Activated CD4-positive, alpha-beta memory T cell treated with anti-CD3 and anti-CD28 coated beads for 36 hours (primary cell): ENCODE measurements at regions not wholly inside any gene's neighbourhood (a gene's known extent, or its start where the extent isn't known, plus 50 kb on each side); places are given as distances from the start of the nearest gene placed in this dataset.

ENCODE experiments used
- CTCF ChIA-PET: fragments of 350-600 bp; sonication (Branson Sonifier 250); formaldehyde crosslinking; loops from one replicate; lab custom pipeline; 2021; ENCODE audit warnings: antibody characterized with exemption, inconsistent platforms; lab: Charles Lee
- POLR2A ChIA-PET: fragments of 350-600 bp; sonication (Branson Sonifier 250); formaldehyde crosslinking; loops from one replicate; lab custom pipeline; 2021; ENCODE audit warnings: antibody characterized with exemption; lab: Charles Lee
- DNase-seq: peaks from one replicate; pipeline ENCODE4 v3.0.0-alpha.2; 2020
- H3K27ac Mint-ChIP-seq: one replicate; pipeline ENCODE4 v1.8.0; 2021; ENCODE audit warnings: mixed read lengths
- H3K27me3 Mint-ChIP-seq: one replicate; pipeline ENCODE4 v1.8.0; 2021; ENCODE audit warnings: mixed read lengths
- H3K36me3 Mint-ChIP-seq: one replicate; pipeline ENCODE4 v1.8.0; 2021; ENCODE audit warnings: mixed read lengths
- H3K4me1 Mint-ChIP-seq: one replicate; pipeline ENCODE4 v1.8.0; 2021; ENCODE audit warnings: low read depth, mixed read lengths
- H3K4me3 Mint-ChIP-seq: one replicate; pipeline ENCODE4 v1.8.0; 2021; ENCODE audit warnings: mild to moderate bottlenecking, mixed read lengths
- H3K9me3 Mint-ChIP-seq: one replicate; pipeline ENCODE4 v1.8.0; 2021; ENCODE audit warnings: mixed read lengths
- intact Hi-C: fragments of 100-400 bp; cut with micrococcal nuclease; formaldehyde crosslinking; loops from one replicate; pipeline ENCODE4 v1.15.1; 2023

GRCh38 chr2:64344999-64345576, 108.9 kb upstream of the LGALSL start:
- Mint-ChIP-seq H3K27ac (no peak overlapping the region), H3K4me1 (no peaks in the 10 kb centered on the region), H3K4me3 (no peak overlapping the region), H3K9me3 (no peaks in the 10 kb centered on the region), H3K27me3 (peaks cover 5% of the 10 kb centered on the region), H3K36me3 (no peaks in the 10 kb centered on the region)
- no peak for DNase-seq
- intact Hi-C loops: loop anchor here (5.0 kb wide), 1 partner anchor 42 kb away; no protein-coding TSS in a partner anchor
- ChIA-PET POLR2A (no interaction called here), CTCF (interaction anchor here (1.0 kb wide), 1 partner anchor 15 kb away, joined by 4 read pairs; no protein-coding TSS in a partner anchor)

DNA sequence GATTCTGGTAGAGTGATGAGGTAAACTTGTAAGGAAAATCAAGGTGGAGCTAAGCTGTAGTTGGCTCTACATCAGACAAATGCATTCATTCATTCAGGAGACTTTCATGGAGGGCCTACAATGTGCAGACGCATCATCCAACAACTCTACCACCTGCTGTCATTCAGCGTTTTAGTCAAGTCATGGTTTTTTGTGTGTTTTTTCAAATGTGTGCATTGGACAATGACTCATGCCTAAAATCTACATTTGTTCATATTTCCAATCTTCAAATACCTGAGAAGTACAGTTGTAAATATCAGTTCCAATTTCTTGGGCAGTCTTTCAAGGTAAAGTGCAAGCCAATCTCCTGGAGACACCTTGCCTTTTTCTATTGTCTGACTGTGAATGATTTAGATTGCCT, 108.0 kb upstream of the LGALSL start:
- POLR2A ChIA-PET: no interaction called here
- no peaks in the 10 kb centered on the region for H3K4me1 Mint-ChIP-seq
- CTCF ChIA-PET: no interaction called here
- no peaks in the 10 kb centered on the region for H3K9me3 Mint-ChIP-seq
- H3K27me3 Mint-ChIP-seq: no peaks in the 10 kb centered on the region
- H3K27ac Mint-ChIP-seq: no peak overlapping the region
- DNase-seq: no peak
- intact Hi-C loops: no loop called here
- no peaks in the 10 kb centered on the region for H3K36me3 Mint-ChIP-seq
- no peak overlapping the region for H3K4me3 Mint-ChIP-seq

DNA sequence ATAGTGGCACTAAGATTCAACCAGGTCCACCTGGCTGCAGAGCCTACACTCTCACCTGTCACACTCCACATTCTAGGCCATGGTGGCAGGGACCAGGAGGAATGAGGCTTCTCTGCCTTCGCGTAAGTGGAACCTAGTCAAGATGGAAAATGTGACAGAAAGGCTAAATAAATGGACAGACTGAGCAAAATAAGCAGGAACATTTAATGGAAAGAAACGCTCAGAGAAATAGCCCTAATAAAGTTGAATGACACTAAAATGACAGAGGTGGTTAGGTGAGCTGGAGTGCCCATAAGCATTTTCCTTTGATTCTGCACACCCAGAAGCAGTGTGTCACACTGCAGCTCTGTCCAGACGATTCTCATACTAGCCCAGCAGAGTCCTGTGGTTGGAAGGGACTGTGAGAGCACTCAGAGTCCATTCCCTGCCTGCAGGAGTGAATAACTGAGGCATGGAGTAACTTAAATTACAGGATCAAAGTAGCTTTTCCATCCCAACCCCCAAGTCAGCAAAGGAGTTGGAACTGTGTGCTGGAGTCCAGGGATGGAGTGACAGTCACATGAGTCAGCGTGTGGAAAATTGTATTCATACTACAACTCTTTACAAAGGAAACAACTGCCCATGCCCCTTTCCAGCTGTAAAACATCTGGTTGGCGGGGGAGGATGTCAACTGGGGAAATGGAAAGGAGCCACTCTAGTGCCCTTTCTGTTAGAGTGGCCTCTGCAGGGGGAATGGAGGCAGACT, 105.4 kb upstream of the LGALSL start:
- H3K27ac Mint-ChIP-seq: no peak overlapping the region
- peaks cover 5% of the 10 kb centered on the region for H3K9me3 Mint-ChIP-seq
- no peaks in the 10 kb centered on the region for H3K27me3 Mint-ChIP-seq
- DNase-seq: no peak
- no peaks in the 10 kb centered on the region for H3K4me1 Mint-ChIP-seq
- POLR2A ChIA-PET: no interaction called here
- CTCF ChIA-PET: interaction anchor here (2.2 kb wide), 1 partner anchor 18 kb away, joined by 9 read pairs; no protein-coding TSS in a partner anchor
- no peaks in the 10 kb centered on the region for H3K36me3 Mint-ChIP-seq
- no peak overlapping the region for H3K4me3 Mint-ChIP-seq
- intact Hi-C loops: no loop called here

- DNase-seq: no peak
- H3K27me3 Mint-ChIP-seq: no peaks in the 10 kb centered on the region
- H3K36me3 Mint-ChIP-seq: no peaks in the 10 kb centered on the region
- ChIA-PET POLR2A (no interaction called here), CTCF (interaction anchor here (2.2 kb wide), 1 partner anchor 18 kb away, joined by 9 read pairs; no protein-coding TSS in a partner anchor)
- intact Hi-C loops: no loop called here
- H3K27ac Mint-ChIP-seq: no peak overlapping the region
- H3K9me3 Mint-ChIP-seq: peaks cover 5% of the 10 kb centered on the region
- H3K4me3 Mint-ChIP-seq: no peak overlapping the region
- no peaks in the 10 kb centered on the region for H3K4me1 Mint-ChIP-seq
Observed at GRCh38 chr2:64349131-64349530, 104.8 kb upstream of the LGALSL start.

DNA sequence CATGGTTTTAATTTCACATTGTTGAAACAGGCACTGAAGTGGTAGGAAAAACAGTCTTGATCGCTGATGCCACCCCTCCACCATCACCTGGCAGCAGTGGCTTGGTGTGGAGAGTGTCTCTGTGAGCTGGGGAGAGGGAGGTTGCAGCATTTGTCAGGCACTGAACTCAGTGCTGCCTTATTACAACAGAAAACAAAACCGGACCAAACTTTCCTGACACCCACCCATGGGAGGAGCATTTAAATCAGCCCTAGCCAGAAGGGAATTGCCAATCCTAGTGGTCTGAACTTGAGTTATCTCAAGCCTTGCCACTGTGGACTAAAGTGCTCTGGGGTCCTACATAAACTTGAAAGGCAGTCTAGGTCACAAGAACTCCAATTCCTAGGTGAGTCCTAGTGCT, 103.0 kb upstream of the LGALSL start:
- no peak for DNase-seq
- CTCF ChIA-PET: interaction anchor here (1.8 kb wide), 1 partner anchor 137 kb away, joined by 6 read pairs; no protein-coding TSS in a partner anchor
- no peak overlapping the region for H3K4me3 Mint-ChIP-seq
- POLR2A ChIA-PET: no interaction called here
- peaks cover 3% of the 10 kb centered on the region for H3K27me3 Mint-ChIP-seq
- no peaks in the 10 kb centered on the region for H3K4me1 Mint-ChIP-seq
- H3K9me3 Mint-ChIP-seq: peaks cover 5% of the 10 kb centered on the region
- intact Hi-C loops: no loop called here
- no peak overlapping the region for H3K27ac Mint-ChIP-seq
- H3K36me3 Mint-ChIP-seq: no peaks in the 10 kb centered on the region

DNA sequence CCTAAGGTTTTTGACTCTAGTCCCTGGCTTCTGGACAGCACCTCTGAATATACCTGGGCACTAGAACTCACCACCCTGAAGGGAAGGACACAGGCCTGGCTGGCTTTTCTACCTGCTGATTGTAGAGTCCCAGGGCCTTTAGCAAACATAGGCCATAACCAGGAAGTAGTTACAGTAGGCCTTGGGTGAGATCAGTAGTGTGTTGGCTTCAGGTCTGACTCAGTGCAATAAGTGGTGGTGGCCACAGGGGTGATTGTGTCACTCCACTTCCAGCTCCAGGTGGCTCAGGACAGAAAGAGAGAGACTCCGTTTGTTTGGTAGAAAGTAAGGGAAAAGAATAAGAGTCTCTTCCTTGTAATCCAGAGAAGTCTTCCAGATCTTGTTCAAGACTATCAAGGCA, 101.7 kb upstream of the LGALSL start:
- Mint-ChIP-seq H3K4me1 (peaks cover 4% of the 10 kb centered on the region), H3K27me3 (peaks cover 9% of the 10 kb centered on the region), H3K4me3 (no peak overlapping the region), H3K9me3 (peaks cover 5% of the 10 kb centered on the region), H3K36me3 (no peaks in the 10 kb centered on the region), H3K27ac (no peak overlapping the region)
- ChIA-PET POLR2A (interaction anchor here (0.6 kb wide), 1 partner anchor 12 kb away, joined by 3 read pairs; no protein-coding TSS in a partner anchor), CTCF (interaction anchor here (1.1 kb wide), 1 partner anchor 135 kb away, joined by 3 read pairs; no protein-coding TSS in a partner anchor)
- intact Hi-C loops: no loop called here
- no peak for DNase-seq

DNA sequence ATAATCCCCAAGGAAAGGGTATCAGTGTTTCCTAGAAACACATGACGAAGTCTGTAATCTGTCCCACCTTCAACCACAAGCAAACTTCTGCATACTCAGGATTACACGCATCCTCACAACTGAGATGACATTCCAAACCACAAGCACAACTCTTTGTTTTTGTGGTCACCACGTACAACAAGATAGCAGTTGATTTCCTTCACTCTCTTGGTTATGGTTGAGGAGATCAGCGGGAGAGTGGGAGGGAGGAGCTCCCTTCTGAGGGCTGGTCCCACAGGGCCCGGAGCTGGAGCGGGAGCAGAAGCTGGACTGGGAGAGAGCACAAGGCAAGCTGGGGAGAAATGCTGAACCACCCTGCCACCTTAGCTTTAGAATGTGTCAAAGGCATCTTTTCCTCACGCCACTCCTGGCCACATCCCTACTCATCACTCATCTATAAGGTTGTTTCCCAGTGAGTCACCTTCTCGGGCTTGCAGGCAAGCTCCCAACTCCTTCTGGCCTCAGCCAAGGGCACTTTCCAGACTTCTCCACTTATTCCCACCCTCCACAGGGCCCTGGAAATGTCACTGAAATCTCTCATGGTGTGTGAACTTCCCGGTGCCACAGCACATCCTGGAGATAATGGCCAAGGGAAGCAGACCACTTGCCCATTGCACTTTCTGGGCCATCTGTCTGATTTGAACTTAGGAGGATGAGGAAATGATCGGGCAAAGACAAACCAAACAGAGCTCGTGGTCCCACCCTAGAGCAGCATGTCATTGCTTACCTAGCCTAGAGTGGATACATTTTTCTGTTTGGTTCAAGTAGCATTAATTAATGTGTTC, 98.9 kb upstream of the LGALSL start:
- no peak for DNase-seq
- Mint-ChIP-seq H3K36me3 (no peaks in the 10 kb centered on the region), H3K27ac (no peak overlapping the region), H3K27me3 (peaks cover 23% of the 10 kb centered on the region), H3K4me3 (no peak overlapping the region), H3K4me1 (peaks cover 8% of the 10 kb centered on the region), H3K9me3 (peaks cover 5% of the 10 kb centered on the region)
- CTCF ChIA-PET: interaction anchor here (0.6 kb wide), 1 partner anchor 141 kb away, joined by 4 read pairs; no protein-coding TSS in a partner anchor
- intact Hi-C loops: no loop called here
- POLR2A ChIA-PET: no interaction called here

DNA sequence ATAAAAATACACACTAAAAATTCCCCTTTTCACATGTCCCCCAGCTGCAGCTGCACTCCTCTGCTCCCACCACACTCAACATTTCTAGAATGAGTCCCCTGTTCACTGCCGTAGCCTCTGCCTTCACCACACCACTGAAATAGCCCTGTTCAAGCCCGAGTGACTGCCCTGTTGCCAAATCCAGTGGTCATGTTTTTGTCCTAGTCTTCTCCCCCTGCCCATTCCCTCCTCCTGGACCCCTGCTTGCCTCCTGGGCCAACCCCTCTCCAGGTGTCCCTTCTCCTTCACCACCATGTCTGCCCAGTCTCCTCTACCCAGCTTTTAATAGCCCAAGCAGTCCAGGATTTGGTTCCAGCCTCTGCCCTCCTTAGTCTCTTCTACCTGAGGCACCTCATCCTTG, 97.1 kb upstream of the LGALSL start:
- Mint-ChIP-seq H3K27ac (no peak overlapping the region), H3K9me3 (peaks cover 5% of the 10 kb centered on the region), H3K4me1 (peaks cover 8% of the 10 kb centered on the region), H3K36me3 (no peaks in the 10 kb centered on the region), H3K27me3 (peaks cover 25% of the 10 kb centered on the region), H3K4me3 (no peak overlapping the region)
- POLR2A ChIA-PET: no interaction called here
- CTCF ChIA-PET: interaction anchor here (0.6 to 3.0 kb wide), 3 partner anchors 26 to 175 kb away, joined by 3 to 9 read pairs (median 3); no protein-coding TSS in a partner anchor
- intact Hi-C loops: no loop called here
- no peak for DNase-seq

GRCh38 chr2:64359171-64359891, 94.6 kb upstream of the LGALSL start:
- ChIA-PET CTCF (interaction anchor here (0.8 to 2.7 kb wide), 4 partner anchors 29 to 310 kb away, joined by 3 to 14 read pairs (median 4); no protein-coding TSS in a partner anchor), POLR2A (no interaction called here)
- Mint-ChIP-seq H3K36me3 (no peaks in the 10 kb centered on the region), H3K27me3 (peaks cover 25% of the 10 kb centered on the region), H3K9me3 (no peaks in the 10 kb centered on the region), H3K4me3 (no peak overlapping the region), H3K27ac (no peak overlapping the region), H3K4me1 (peaks cover 8% of the 10 kb centered on the region)
- DNase-seq: no peak
- intact Hi-C loops: no loop called here

- no peaks in the 10 kb centered on the region for H3K36me3 Mint-ChIP-seq
- intact Hi-C loops: no loop called here
- ChIA-PET CTCF (interaction anchor here (0.6 to 2.7 kb wide), 5 partner anchors 29 to 310 kb away, joined by 3 to 14 read pairs (median 3); no protein-coding TSS in a partner anchor), POLR2A (no interaction called here)
- no peaks in the 10 kb centered on the region for H3K9me3 Mint-ChIP-seq
- DNase-seq: peak; percentile 81
- no peak overlapping the region for H3K27ac Mint-ChIP-seq
- H3K4me1 Mint-ChIP-seq: peaks cover 8% of the 10 kb centered on the region
- no peak overlapping the region for H3K4me3 Mint-ChIP-seq
- H3K27me3 Mint-ChIP-seq: peaks cover 25% of the 10 kb centered on the region
Observed at GRCh38 chr2:64359892-64360657, 93.9 kb upstream of the LGALSL start.
